WERI-Rb-1 (cell line): ENCODE measurements at regions not wholly inside any gene's neighbourhood (a gene's known extent, or its start where the extent isn't known, plus 50 kb on each side); places are given as distances from the start of the nearest gene placed in this dataset.

Source experiments
- DNase-seq: peaks from one replicate; pipeline ENCODE4 v3.0.0-alpha.2; 2020
- H3K27ac ChIP-seq: fragments of 250-450 bp; sonication (Bioruptor Pico); 2 replicates; pipeline ENCODE4 v1.5.1; 2020; ENCODE audit warnings: mild to moderate bottlenecking, moderate library complexity
- H3K27me3 ChIP-seq: fragments of 250-450 bp; sonication (Bioruptor Pico); 2 replicates; pipeline ENCODE4 v1.5.1; 2021; ENCODE audit warnings: mild to moderate bottlenecking, low read depth, moderate library complexity; ENCODE audit not compliant: insufficient read depth, severe bottlenecking
- H3K36me3 ChIP-seq: fragments of 250-450 bp; sonication (Bioruptor Pico); 2 replicates; pipeline ENCODE4 v1.5.1; 2020; ENCODE audit warnings: mild to moderate bottlenecking, moderate library complexity
- H3K4me3 ChIP-seq: 2 replicates; pipeline ENCODE4 v1.5.1; 2011; ENCODE audit warnings: low read depth, mild to moderate bottlenecking, control low read depth, low read length
- H3K9me3 ChIP-seq: fragments of 250-450 bp; sonication (Bioruptor Pico); 2 replicates; pipeline ENCODE4 v1.5.1; 2021; ENCODE audit warnings: mild to moderate bottlenecking, moderate library complexity; ENCODE audit not compliant: severe bottlenecking
- CTCF ChIP-seq: IDR thresholded peaks from 2 replicates; pipeline ENCODE4 v1.5.1; 2011; ENCODE audit warnings: low read depth, mild to moderate bottlenecking, control low read depth, inconsistent platforms, low read length

GRCh38 chr13:91292630-91293221 is 54.8 kb upstream of the MIR17HG start:
- Histone ChIP-seq H3K4me3 (no peak overlapping the region), H3K27me3 (no peaks in the 10 kb centered on the region), H3K9me3 (no peaks in the 10 kb centered on the region), H3K36me3 (no peaks in the 10 kb centered on the region), H3K27ac (peak overlapping the region; percentile 7; the same call in 1 of the 2 replicates)
- peak; percentile 44 for DNase-seq
- TF ChIP-seq CTCF, result no peak

GRCh38 chr13:91295712-91296410 is 51.6 kb upstream of the MIR17HG start:
- no peak for DNase-seq
- H3K4me3 ChIP-seq, result no peak overlapping the region
- H3K27ac ChIP-seq, result no peak overlapping the region
- no peaks in the 10 kb centered on the region for H3K9me3 ChIP-seq
- no peaks in the 10 kb centered on the region for H3K27me3 ChIP-seq
- TF ChIP-seq CTCF, result no peak
- H3K36me3 ChIP-seq, result no peaks in the 10 kb centered on the region

GRCh38 chr13:91297503-91297902 is 50.0 kb upstream of the MIR17HG start:
- Histone ChIP-seq H3K27me3 (no peaks in the 10 kb centered on the region), H3K27ac (no peak overlapping the region), H3K9me3 (no peaks in the 10 kb centered on the region), H3K4me3 (no peak overlapping the region), H3K36me3 (no peaks in the 10 kb centered on the region)
- no peak for TF ChIP-seq CTCF
- DNase-seq, result no peak
